GM12878 (cell line): ENCODE measurements at regions not wholly inside any gene's neighbourhood (a gene's known extent, or its start where the extent isn't known, plus 50 kb on each side); places are given as distances from the start of the nearest gene placed in this dataset.

Source experiments
- ASH2L ChIP-seq: fragments of 300-600, 200-600 bp; sonication (generic); IDR thresholded peaks from 2 replicates; pipeline ENCODE4 v1.6.1; 2017; ENCODE audit warnings: low read depth, mild to moderate bottlenecking, borderline replicate concordance
- ATF7 ChIP-seq: fragments of 450-650 bp; IDR thresholded peaks from 2 replicates; pipeline ENCODE4 v1.6.1; 2016; ENCODE audit warnings: low read depth, mild to moderate bottlenecking
- BCL11A ChIP-seq: IDR thresholded peaks from 2 replicates; pipeline ENCODE4 v1.6.1; 2011; ENCODE audit warnings: low read depth, low read length
- BMI1 ChIP-seq: fragments of 450-650 bp; IDR thresholded peaks from 2 replicates; pipeline ENCODE4 v1.6.1; 2016; ENCODE audit warnings: mild to moderate bottlenecking, moderate library complexity, borderline replicate concordance
- CBFB ChIP-seq: IDR thresholded peaks from 2 replicates; pipeline ENCODE4 v1.6.1; 2016; ENCODE audit warnings: antibody characterized with exemption, low read depth
- CBX5 ChIP-seq: sonication (generic); IDR thresholded peaks from 2 replicates; pipeline ENCODE4 v1.6.1; 2016; ENCODE audit warnings: low read depth, moderate library complexity, mild to moderate bottlenecking, inconsistent platforms
- CREB1 ChIP-seq: IDR thresholded peaks from 2 replicates; pipeline ENCODE4 v1.6.1; 2012; ENCODE audit warnings: low read depth, mild to moderate bottlenecking, inconsistent platforms
- E2F4 ChIP-seq: IDR thresholded peaks from 2 replicates; pipeline ENCODE4 v1.6.1; 2012; ENCODE audit warnings: low read depth, low read length, improper control_type of control experiment
- IRF4 ChIP-seq: IDR thresholded peaks from 2 replicates; pipeline ENCODE4 v1.6.1; 2011; ENCODE audit warnings: low read depth, low read length
- JUNB ChIP-seq: IDR thresholded peaks from 2 replicates; pipeline ENCODE4 v1.6.1; 2016; ENCODE audit warnings: antibody characterized with exemption, mild to moderate bottlenecking
- NFIC ChIP-seq: IDR thresholded peaks from 2 replicates; pipeline ENCODE4 v1.6.1; 2012; ENCODE audit warnings: low read depth, mild to moderate bottlenecking, inconsistent platforms, low read length, moderate library complexity
- RAD21 ChIP-seq: IDR thresholded peaks from 2 replicates; pipeline ENCODE4 v1.6.1; 2011; ENCODE audit warnings: mild to moderate bottlenecking, low read depth, low read length, moderate library complexity; ENCODE audit not compliant: insufficient read depth
- SMAD5 ChIP-seq: IDR thresholded peaks from 2 replicates; pipeline ENCODE4 v1.6.1; 2016; ENCODE audit warnings: antibody characterized with exemption, low read depth
- SRF ChIP-seq, 2 experiments: IDR thresholded peaks; 2 replicates each; pipeline ENCODE4 v1.6.1; 2011; ENCODE audit warnings: low read depth in 2 of 2, low read length in 2 of 2, mild to moderate bottlenecking in 1 of 2, moderate library complexity in 1 of 2
- TARDBP ChIP-seq: IDR thresholded peaks from 2 replicates; pipeline ENCODE4 v1.6.1; 2016; ENCODE audit warnings: borderline replicate concordance
- TBL1XR1 ChIP-seq: IDR thresholded peaks from 2 replicates; pipeline ENCODE4 v1.6.1; 2012; ENCODE audit warnings: low read depth, low read length, improper control_type of control experiment
- ZBED1 ChIP-seq: IDR thresholded peaks from 2 replicates; pipeline ENCODE4 v1.6.1; 2016; ENCODE audit warnings: borderline replicate concordance
- ZBTB40 ChIP-seq: fragments of 450-650 bp; IDR thresholded peaks from 2 replicates; pipeline ENCODE4 v1.6.1; 2016; ENCODE audit warnings: mild to moderate bottlenecking, moderate library complexity, borderline replicate concordance
- ZNF217 ChIP-seq: fragments of 450-650 bp; IDR thresholded peaks from 2 replicates; pipeline ENCODE4 v1.6.1; 2017; ENCODE audit warnings: antibody characterized with exemption, mild to moderate bottlenecking
- ZSCAN29 ChIP-seq: fragments of 450-650 bp; IDR thresholded peaks from 2 replicates; pipeline ENCODE4 v1.6.1; 2017; ENCODE audit warnings: mild to moderate bottlenecking, moderate library complexity

- TF ChIP-seq BCL11A = peak; percentile 75; the same call in 1 of the 2 replicates
- TF ChIP-seq TBL1XR1 = 0 out of 2 replicates have a peak, but pooled peaks have one; percentile 13
- no peak for TF ChIP-seq CBX5
- peak; percentile 25; the same call in 1 of the 2 replicates for TF ChIP-seq JUNB
- no peak for TF ChIP-seq SRF (IDR thresholded peaks at IDR 0.05; ENCODE audit: low read depth in 2 of 2, low read length in 2 of 2)
- peak; percentile 82 for TF ChIP-seq CBFB
- no peak for TF ChIP-seq ASH2L
- TF ChIP-seq CREB1 = peak; percentile 80
- peak; percentile 70; the same call in 1 of the 2 replicates for TF ChIP-seq ZBED1
- TF ChIP-seq ZSCAN29 = no peak
- no peak for TF ChIP-seq ZNF217
- TF ChIP-seq E2F4 = no peak
- peak; percentile 83 for TF ChIP-seq NFIC
- TF ChIP-seq ATF7 = no peak
- no peak for TF ChIP-seq BMI1
- TF ChIP-seq IRF4 = 0 out of 2 replicates have a peak, but pooled peaks have one; percentile 6
- TF ChIP-seq TARDBP = peak; percentile 76; the same call in 1 of the 2 replicates
- 0 out of 2 replicates have a peak, but pooled peaks have one; percentile 10 for TF ChIP-seq RAD21
- no peak for TF ChIP-seq SMAD5
- TF ChIP-seq ZBTB40 = no peak
Measured at GRCh38 chr5:173736923-173737412, 120.5 kb upstream of the BOD1 start (continued).
